ENCODE measurements at regions not wholly inside any gene's neighbourhood (a gene's known extent, or its start where the extent isn't known, plus 50 kb on each side); places are given as distances from the start of the nearest gene placed in this dataset.

- Histone ChIP-seq H3F3A (ENCODE audit: low read depth) (no peaks in the 10 kb centered on the region), H3K79me2 (ENCODE audit: low read depth) (no peaks in the 10 kb centered on the region), H2AFZ (replicated peaks) (no peak overlapping the region), H3K4me1 (no peaks in the 10 kb centered on the region), H4K20me1 (ENCODE audit: low read depth) (no peaks in the 10 kb centered on the region), H3K36me3 (no peaks in the 10 kb centered on the region), H3K4me3 (no peak overlapping the region), H3K27me3 (no peaks in the 10 kb centered on the region), H3K9me3 (ENCODE audit: low read depth) (no peaks in the 10 kb centered on the region), H3K4me2 (no peak overlapping the region), H3K9ac (no peak overlapping the region), H3K27ac (no peak overlapping the region)
- no peak for DNase-seq (ENCODE audit: low spot score)
- TF ChIP-seq CTCF (IDR thresholded peaks at IDR 0.05): no peak
- no peaks in the 10 kb centered on the region for H3K9me3 Mint-ChIP-seq
- H3K36me3 Mint-ChIP-seq: no peaks in the 10 kb centered on the region
- H3K4me3 Mint-ChIP-seq: no peak overlapping the region
- peaks cover 3% of the 10 kb centered on the region for H3K4me1 Mint-ChIP-seq
- H3K27me3 Mint-ChIP-seq (ENCODE audit: insufficient read depth, low read depth): peaks cover 12% of the 10 kb centered on the region
- no peak overlapping the region for H3K27ac Mint-ChIP-seq
Measured at GRCh38 chr2:30371028-30371689, 75.9 kb upstream of the LCLAT1 start.

- no peaks in the 10 kb centered on the region for H3K27me3 ChIP-seq
- TF ChIP-seq EZH2 (IDR thresholded peaks at IDR 0.05) (no peak), CTCF (IDR thresholded peaks at IDR 0.05) (no peak), EZH2phosphoT487 (IDR thresholded peaks at IDR 0.05) (no peak)
- no peak overlapping the region for H3K9ac ChIP-seq
- no peaks in the 10 kb centered on the region for H3K9me3 Mint-ChIP-seq
- H3K4me2 ChIP-seq: no peak overlapping the region
- no peak overlapping the region for H3K27ac Mint-ChIP-seq
- H4K20me1 ChIP-seq (ENCODE audit: low read depth): no peaks in the 10 kb centered on the region
- H3K9me3 ChIP-seq (ENCODE audit: low read depth): no peaks in the 10 kb centered on the region
- H3K4me3 Mint-ChIP-seq: no peak overlapping the region
- no peaks in the 10 kb centered on the region for H3F3A ChIP-seq (ENCODE audit: low read depth)
- no peak overlapping the region for H3K4me3 ChIP-seq
- H3K36me3 Mint-ChIP-seq: no peaks in the 10 kb centered on the region
- H3K27me3 Mint-ChIP-seq (ENCODE audit: insufficient read depth, low read depth): peaks cover 12% of the 10 kb centered on the region
- H3K4me1 ChIP-seq: no peaks in the 10 kb centered on the region
- H2AFZ ChIP-seq (replicated peaks): no peak overlapping the region
- no peaks in the 10 kb centered on the region for H3K4me1 Mint-ChIP-seq
- H3K36me3 ChIP-seq: no peaks in the 10 kb centered on the region
- no peaks in the 10 kb centered on the region for H3K79me2 ChIP-seq (ENCODE audit: low read depth)
- no peak overlapping the region for H3K27ac ChIP-seq
- no peak for DNase-seq (ENCODE audit: low spot score)
Measured at GRCh38 chr2:30371772-30372373, 75.2 kb upstream of the LCLAT1 start.

- no peak overlapping the region for H3K27ac ChIP-seq
- Mint-ChIP-seq H3K36me3 (no peaks in the 10 kb centered on the region), H3K27ac (no peak overlapping the region), H3K4me3 (no peak overlapping the region), H3K4me1 (no peaks in the 10 kb centered on the region), H3K9me3 (no peaks in the 10 kb centered on the region), H3K27me3 (ENCODE audit: insufficient read depth, low read depth) (peaks cover 12% of the 10 kb centered on the region)
- no peaks in the 10 kb centered on the region for H3K36me3 ChIP-seq
- no peaks in the 10 kb centered on the region for H3F3A ChIP-seq (ENCODE audit: low read depth)
- DNase-seq (ENCODE audit: low spot score): no peak
- H3K27me3 ChIP-seq: no peaks in the 10 kb centered on the region
- no peaks in the 10 kb centered on the region for H3K4me1 ChIP-seq
- no peak overlapping the region for H3K4me3 ChIP-seq
- no peak overlapping the region for H2AFZ ChIP-seq (replicated peaks)
- TF ChIP-seq EZH2phosphoT487 (IDR thresholded peaks at IDR 0.05) (no peak), CTCF (IDR thresholded peaks at IDR 0.05) (no peak), EZH2 (IDR thresholded peaks at IDR 0.05) (no peak)
- no peaks in the 10 kb centered on the region for H4K20me1 ChIP-seq (ENCODE audit: low read depth)
- H3K9me3 ChIP-seq (ENCODE audit: low read depth): no peaks in the 10 kb centered on the region
- no peak overlapping the region for H3K9ac ChIP-seq
- no peak overlapping the region for H3K4me2 ChIP-seq
- H3K79me2 ChIP-seq (ENCODE audit: low read depth): no peaks in the 10 kb centered on the region
Measured at GRCh38 chr2:30372826-30373225, 74.2 kb upstream of the LCLAT1 start.
